MCF 10A (cell line): ENCODE measurements at regions not wholly inside any gene's neighbourhood (a gene's known extent, or its start where the extent isn't known, plus 50 kb on each side); places are given as distances from the start of the nearest gene placed in this dataset.

ENCODE experiments used
- BruUV-seq: library from RNA; stranded (reverse); fragments of 400-500 nt; replicated peaks from 2 replicates; lab custom pipeline; 2021; lab: Mats Ljungman, UMichigan
- CTCF ChIA-PET: fragments of 300-600 bp; sonication (Branson Sonifier 250); formaldehyde crosslinking; extraction: SDS; loops from one replicate; lab custom pipeline; 2021; ENCODE audit warnings: antibody characterized with exemption, inconsistent platforms; lab: Yijun Ruan, JAX
- POLR2A ChIA-PET: fragments of 300-600, 350-650 bp; sonication (Branson Sonifier 250); formaldehyde crosslinking; extraction: SDS; loops from one replicate; lab custom pipeline; 2020; ENCODE audit warnings: antibody characterized with exemption, inconsistent platforms; lab: Yijun Ruan, JAX
- DNase-seq: peaks from one replicate; pipeline ENCODE4 v3.0.0-alpha.2; 2018; ENCODE audit not compliant: unreplicated experiment
- H3K27ac Mint-ChIP-seq: one replicate; pipeline ENCODE4 v1.8.0; 2022; ENCODE audit warnings: mild to moderate bottlenecking, low read depth, mixed read lengths; ENCODE audit not compliant: unreplicated experiment
- H3K27me3 Mint-ChIP-seq: one replicate; pipeline ENCODE4 v1.8.0; 2022; ENCODE audit warnings: mixed read lengths; ENCODE audit not compliant: insufficient read depth, unreplicated experiment
- H3K36me3 Mint-ChIP-seq: one replicate; pipeline ENCODE4 v1.8.0; 2022; ENCODE audit warnings: mild to moderate bottlenecking, moderate library complexity, mixed read lengths; ENCODE audit not compliant: insufficient read depth, unreplicated experiment
- H3K4me1 Mint-ChIP-seq: one replicate; pipeline ENCODE4 v1.8.0; 2022; ENCODE audit warnings: mixed read lengths; ENCODE audit not compliant: insufficient read depth, unreplicated experiment
- H3K4me3 Mint-ChIP-seq: one replicate; pipeline ENCODE4 v1.8.0; 2022; ENCODE audit warnings: mild to moderate bottlenecking, moderate library complexity, mixed read lengths; ENCODE audit not compliant: unreplicated experiment
- H3K9me3 Mint-ChIP-seq: one replicate; pipeline ENCODE4 v1.8.0; 2022; ENCODE audit warnings: mixed read lengths; ENCODE audit not compliant: unreplicated experiment
- intact Hi-C: fragments of 100-400 bp; cut with micrococcal nuclease; formaldehyde crosslinking; loops from 2 replicates; pipeline ENCODE4 v1.14.1; 2022
- TF ChIP-seq, protein P1 (sequence below): fragments of 200-600 bp; IDR thresholded peaks from one replicate; pipeline ENCODE4 v1.8.0; 2022; ENCODE audit warnings: antibody characterized with exemption, mild to moderate bottlenecking; ENCODE audit not compliant: unreplicated experiment

- intact Hi-C loops: no loop called here
- Mint-ChIP-seq H3K4me1 (no peaks in the 10 kb centered on the region), H3K9me3 (no peaks in the 10 kb centered on the region), H3K36me3 (no peaks in the 10 kb centered on the region), H3K4me3 (no peak overlapping the region), H3K27me3 (no peaks in the 10 kb centered on the region), H3K27ac (no peak overlapping the region)
- no TSS peak for BruUV-seq
- no peak for DNase-seq
- TF ChIP-seq, protein P1, sequence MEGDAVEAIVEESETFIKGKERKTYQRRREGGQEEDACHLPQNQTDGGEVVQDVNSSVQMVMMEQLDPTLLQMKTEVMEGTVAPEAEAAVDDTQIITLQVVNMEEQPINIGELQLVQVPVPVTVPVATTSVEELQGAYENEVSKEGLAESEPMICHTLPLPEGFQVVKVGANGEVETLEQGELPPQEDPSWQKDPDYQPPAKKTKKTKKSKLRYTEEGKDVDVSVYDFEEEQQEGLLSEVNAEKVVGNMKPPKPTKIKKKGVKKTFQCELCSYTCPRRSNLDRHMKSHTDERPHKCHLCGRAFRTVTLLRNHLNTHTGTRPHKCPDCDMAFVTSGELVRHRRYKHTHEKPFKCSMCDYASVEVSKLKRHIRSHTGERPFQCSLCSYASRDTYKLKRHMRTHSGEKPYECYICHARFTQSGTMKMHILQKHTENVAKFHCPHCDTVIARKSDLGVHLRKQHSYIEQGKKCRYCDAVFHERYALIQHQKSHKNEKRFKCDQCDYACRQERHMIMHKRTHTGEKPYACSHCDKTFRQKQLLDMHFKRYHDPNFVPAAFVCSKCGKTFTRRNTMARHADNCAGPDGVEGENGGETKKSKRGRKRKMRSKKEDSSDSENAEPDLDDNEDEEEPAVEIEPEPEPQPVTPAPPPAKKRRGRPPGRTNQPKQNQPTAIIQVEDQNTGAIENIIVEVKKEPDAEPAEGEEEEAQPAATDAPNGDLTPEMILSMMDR: no peak
- CTCF ChIA-PET: no interaction called here
- POLR2A ChIA-PET: no interaction called here
Observed at GRCh38 chr7:22629056-22629455, 97.9 kb upstream of the IL6 start.

GRCh38 chr7:22628112-22628511, 98.9 kb upstream of the IL6 start:
- no peak for DNase-seq
- Mint-ChIP-seq H3K27ac (no peak overlapping the region), H3K9me3 (no peaks in the 10 kb centered on the region), H3K36me3 (no peaks in the 10 kb centered on the region), H3K27me3 (no peaks in the 10 kb centered on the region), H3K4me1 (no peaks in the 10 kb centered on the region), H3K4me3 (no peak overlapping the region)
- intact Hi-C loops: no loop called here
- no TSS peak for BruUV-seq
- CTCF ChIA-PET: interaction anchor here (1.1 kb wide), 1 partner anchor 67 kb away, joined by 6 read pairs; no protein-coding TSS in a partner anchor
- POLR2A ChIA-PET: no interaction called here
- TF ChIP-seq, protein P1: no peak

DNA sequence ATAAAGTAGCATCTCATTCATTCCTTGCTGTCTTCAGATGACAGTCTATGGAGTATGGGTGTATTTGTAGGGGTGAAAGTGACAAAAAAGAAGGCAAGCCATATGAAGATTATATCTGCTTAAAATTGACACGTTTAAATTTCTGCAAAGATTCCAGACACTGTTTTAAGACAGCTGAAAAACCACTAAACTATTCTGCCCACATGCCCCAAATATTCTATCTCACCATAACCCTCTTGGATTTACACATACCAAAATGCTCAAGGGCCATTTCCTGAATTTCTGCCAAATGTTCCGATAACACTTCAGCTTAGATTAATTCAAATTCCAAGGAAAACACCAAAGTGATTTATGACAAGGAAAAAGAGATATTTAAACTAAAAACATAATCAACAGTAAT, 99.9 kb upstream of the IL6 start:
- no peak for DNase-seq
- Mint-ChIP-seq H3K9me3 (peaks cover 2% of the 10 kb centered on the region), H3K27me3 (no peaks in the 10 kb centered on the region), H3K27ac (no peak overlapping the region), H3K4me1 (no peaks in the 10 kb centered on the region), H3K36me3 (no peaks in the 10 kb centered on the region), H3K4me3 (no peak overlapping the region)
- intact Hi-C loops: no loop called here
- POLR2A ChIA-PET: no interaction called here
- CTCF ChIA-PET: no interaction called here
- BruUV-seq: no TSS peak
- TF ChIP-seq, protein P1: no peak

GRCh38 chr7:22625251-22625650, 101.7 kb upstream of the IL6 start:
- Mint-ChIP-seq H3K9me3 (peaks cover 12% of the 10 kb centered on the region), H3K36me3 (no peaks in the 10 kb centered on the region), H3K27me3 (no peaks in the 10 kb centered on the region), H3K4me3 (no peak overlapping the region), H3K4me1 (no peaks in the 10 kb centered on the region), H3K27ac (no peak overlapping the region)
- CTCF ChIA-PET: no interaction called here
- no peak for DNase-seq
- POLR2A ChIA-PET: no interaction called here
- TF ChIP-seq, protein P1: no peak
- BruUV-seq: no TSS peak
- intact Hi-C loops: no loop called here
